ENCODE measurements at regions not wholly inside any gene's neighbourhood (a gene's known extent, or its start where the extent isn't known, plus 50 kb on each side); places are given as distances from the start of the nearest gene placed in this dataset.
A peak's percentile ranks its signal among the peaks of the same experiment; 100 is the strongest.

- no peak for DNase-seq
- WGBS, 2 donors = 27 to 29% methylated on average over 2 of the region's 2 CpGs
- ATAC-seq = peak in 2 of 4 donors; percentile 27 to 32
These were observed 209.9 kb downstream of the TDRD15 start for GRCh38 chr2:21333684-21334083.

GRCh38 chr2:21346984-21347383 lies 223.2 kb downstream of the TDRD15 start:
- no peaks in the 10 kb centered on the region for H3K36me3 ChIP-seq
- DNase-seq (no peak), FAIRE-seq (no peak), ATAC-seq (no peak)
- WGBS, 2 donors = 64 to 78% methylated on average over 2 of the region's 2 CpGs
- no peak overlapping the region for H3K4me3 ChIP-seq
- intact Hi-C loops (cut with DNase I) = no loop called here
- H3K9me3 ChIP-seq = no peaks in the 10 kb centered on the region
- no peak overlapping the region for H3K27ac ChIP-seq
- H3K27me3 ChIP-seq = no peaks in the 10 kb centered on the region
- no peaks in the 10 kb centered on the region for H3K4me1 ChIP-seq
- no peak for TF ChIP-seq CTCF (IDR thresholded peaks at IDR 0.05)

More at GRCh38 chr2:21333684-21334083, 209.9 kb downstream of the TDRD15 start:
- no peaks in the 10 kb centered on the region for H3K36me3 ChIP-seq
- no peak overlapping the region for H3K4me3 ChIP-seq
- H3K4me1 ChIP-seq = no peaks in the 10 kb centered on the region
- no peak for FAIRE-seq
- intact Hi-C loops (cut with DNase I) = no loop called here
- H3K27me3 ChIP-seq = no peaks in the 10 kb centered on the region
- TF ChIP-seq CTCF (IDR thresholded peaks at IDR 0.05) = no peak
- H3K27ac ChIP-seq = no peak overlapping the region
- no peaks in the 10 kb centered on the region for H3K9me3 ChIP-seq

GRCh38 chr2:21353879-21354679 lies 230.3 kb downstream of the TDRD15 start:
- 38 to 44% methylated on average over 3 of the region's 3 CpGs for WGBS, 2 donors
- DNase-seq = no peak
- H3K27me3 ChIP-seq = no peaks in the 10 kb centered on the region
- no peaks in the 10 kb centered on the region for H3K36me3 ChIP-seq
- H3K9me3 ChIP-seq = no peaks in the 10 kb centered on the region
- H3K4me3 ChIP-seq = no peak overlapping the region
- no peaks in the 10 kb centered on the region for H3K4me1 ChIP-seq
- no peak for FAIRE-seq
- no peak for ATAC-seq
- no peak overlapping the region for H3K27ac ChIP-seq
- TF ChIP-seq CTCF (IDR thresholded peaks at IDR 0.05) = no peak
- intact Hi-C loops (cut with DNase I) = no loop called here

GRCh38 chr2:21356086-21356856 lies 232.5 kb downstream of the TDRD15 start:
- no peak for TF ChIP-seq CTCF (IDR thresholded peaks at IDR 0.05)
- no peak for FAIRE-seq
- H3K36me3 ChIP-seq = no peaks in the 10 kb centered on the region
- no peak for DNase-seq
- intact Hi-C loops (cut with DNase I) = no loop called here
- no peaks in the 10 kb centered on the region for H3K27me3 ChIP-seq
- H3K27ac ChIP-seq = no peak overlapping the region
- ATAC-seq = no peak
- no peak overlapping the region for H3K4me3 ChIP-seq
- H3K4me1 ChIP-seq = no peaks in the 10 kb centered on the region
- no peaks in the 10 kb centered on the region for H3K9me3 ChIP-seq
- WGBS, 2 donors = 24 to 30% methylated on average over 9 of the region's 9 CpGs

GRCh38 chr2:21356857-21357255 lies 233.1 kb downstream of the TDRD15 start:
- ATAC-seq = no peak
- DNase-seq = no peak
- Histone ChIP-seq H3K4me1 (no peaks in the 10 kb centered on the region), H3K4me3 (no peak overlapping the region), H3K27me3 (no peaks in the 10 kb centered on the region), H3K36me3 (no peaks in the 10 kb centered on the region), H3K27ac (no peak overlapping the region), H3K9me3 (no peaks in the 10 kb centered on the region)
- WGBS, 2 donors = 44 to 55% methylated on average over 3 of the region's 3 CpGs
- intact Hi-C loops (cut with DNase I) = no loop called here
- TF ChIP-seq CTCF (IDR thresholded peaks at IDR 0.05) = no peak
- FAIRE-seq = no peak

All from pancreas (tissue), 10 donors.